ENCODE measurements at regions not wholly inside any gene's neighbourhood (a gene's known extent, or its start where the extent isn't known, plus 50 kb on each side); places are given as distances from the start of the nearest gene placed in this dataset.

- peak; percentile 77 for DNase-seq (ENCODE audit: low read depth)
Measured at GRCh38 chr11:130672911-130673310, 224.5 kb downstream of the ADAMTS15 start.

DNA sequence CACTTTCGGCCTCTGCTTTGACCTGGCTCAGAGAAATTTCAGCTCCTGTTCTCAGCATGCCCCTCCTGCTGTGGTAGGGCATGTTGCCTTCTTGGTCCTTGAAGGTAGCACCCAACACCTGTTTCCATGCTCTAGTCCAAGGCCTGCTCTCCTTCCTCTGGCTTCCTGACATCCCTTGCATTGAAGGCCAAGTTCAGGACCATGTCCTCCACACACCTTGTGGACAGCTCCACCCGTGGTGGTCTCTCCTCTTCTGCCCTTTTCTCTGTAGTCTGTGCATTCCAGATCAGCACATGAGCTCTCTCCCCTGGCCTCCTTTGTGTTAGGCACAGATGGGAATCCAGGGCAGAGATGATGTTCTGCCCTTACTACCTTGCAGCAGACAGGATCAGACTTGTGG, 225.3 kb downstream of the ADAMTS15 start:
- DNase-seq (ENCODE audit: low read depth): peak; percentile 29

- peak; percentile 60 for DNase-seq (ENCODE audit: low read depth)
Measured at GRCh38 chr11:130674686-130675308, 226.4 kb downstream of the ADAMTS15 start.

GRCh38 chr11:130675371-130675821, 227.0 kb downstream of the ADAMTS15 start:
- peak; percentile 60 for DNase-seq (ENCODE audit: low read depth)

GRCh38 chr11:130675917-130676316, 227.5 kb downstream of the ADAMTS15 start:
- DNase-seq (ENCODE audit: low read depth): no peak

DNA sequence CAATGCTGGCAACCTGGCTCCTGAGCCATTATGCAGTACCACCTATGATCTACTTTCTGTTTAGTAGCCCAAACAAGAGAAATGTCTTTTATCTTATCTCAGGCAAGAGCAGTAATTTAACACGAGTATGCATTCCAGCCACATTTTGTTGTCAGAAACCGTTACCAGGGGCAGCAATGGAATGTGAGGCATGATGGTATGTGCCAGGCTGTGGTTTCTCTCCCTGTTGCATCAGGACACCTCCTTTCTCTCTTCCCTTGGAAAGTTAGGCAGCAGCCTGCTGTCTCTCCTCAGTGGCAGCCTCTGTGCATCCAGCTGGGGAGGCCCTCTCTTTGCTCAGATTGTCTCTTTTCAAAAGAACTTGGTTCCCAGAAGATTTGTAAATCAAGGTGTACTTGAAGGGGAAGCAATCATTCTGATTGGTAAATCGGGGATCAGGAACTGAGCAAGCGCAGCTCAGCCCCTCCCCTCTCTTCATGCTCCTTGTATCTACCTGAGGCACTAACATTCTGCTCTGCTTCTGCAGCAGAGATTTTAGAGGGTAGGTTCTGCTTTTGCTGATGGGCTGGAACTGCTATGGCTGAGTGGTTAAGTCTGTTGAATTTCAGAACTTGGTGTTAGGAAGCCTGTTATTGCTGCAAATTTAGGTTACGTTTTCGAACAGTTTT, 229.2 kb downstream of the ADAMTS15 start:
- DNase-seq (ENCODE audit: low read depth): peak; percentile 99

DNA sequence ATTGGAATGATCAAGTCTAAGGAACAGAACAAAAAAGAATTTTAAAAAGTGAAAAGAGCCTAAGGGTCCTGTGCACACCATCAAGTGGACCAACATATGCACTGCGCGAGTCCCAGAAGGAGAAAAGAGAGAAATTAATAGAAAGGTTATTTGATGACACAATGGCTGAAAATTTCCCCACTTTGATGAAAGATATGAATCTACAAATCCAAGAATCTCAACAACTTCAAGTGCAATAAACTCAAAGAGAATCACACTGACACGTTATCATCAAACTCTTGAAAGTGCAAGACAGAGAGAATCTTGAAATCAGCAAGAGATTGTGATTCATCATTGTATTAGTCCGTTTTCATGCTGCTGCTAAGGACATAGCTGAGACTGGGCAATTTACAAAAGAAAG, 230.8 kb downstream of the ADAMTS15 start:
- no peak for DNase-seq (ENCODE audit: low read depth)

GRCh38 chr11:130682471-130682870, 233.8 kb downstream of the SNX19 start:
- DNase-seq (ENCODE audit: low read depth): peak; percentile 43

DNA sequence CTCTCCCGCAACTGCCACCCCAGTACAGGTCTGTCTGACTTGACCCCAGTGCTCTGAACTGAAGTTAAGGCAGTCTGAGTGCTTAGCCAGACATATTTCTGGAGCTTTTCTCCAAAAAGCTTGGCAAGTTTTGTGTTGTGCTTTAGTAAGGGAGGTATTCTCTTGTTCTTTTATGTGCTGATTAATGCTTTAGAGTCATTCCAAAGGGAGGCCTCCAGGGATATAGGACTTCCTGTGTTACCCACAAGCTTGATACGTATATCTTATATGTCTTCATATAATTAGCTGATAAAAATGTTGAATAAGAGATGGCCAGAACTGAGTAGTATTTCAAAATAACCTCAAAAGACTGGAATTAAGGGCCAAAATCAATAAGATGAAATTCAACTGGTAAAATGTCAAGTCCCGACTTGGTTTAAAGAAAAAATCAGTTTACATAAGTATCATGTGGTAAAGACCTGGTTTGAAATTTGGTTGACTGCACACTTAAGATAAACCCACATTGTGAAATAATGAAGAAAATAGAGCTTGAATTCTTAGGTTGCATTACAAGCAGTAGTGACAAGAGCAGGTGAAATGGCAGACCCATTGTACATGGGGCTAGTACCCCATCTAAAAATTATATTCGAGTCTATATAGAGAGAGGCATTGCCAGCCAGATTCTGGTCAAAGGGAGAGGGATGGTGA, 226.9 kb downstream of the SNX19 start:
- no peak for DNase-seq (ENCODE audit: low read depth)

- no peak for DNase-seq (ENCODE audit: low read depth)
Measured at GRCh38 chr11:130691581-130691980, 224.7 kb downstream of the SNX19 start.

DNA sequence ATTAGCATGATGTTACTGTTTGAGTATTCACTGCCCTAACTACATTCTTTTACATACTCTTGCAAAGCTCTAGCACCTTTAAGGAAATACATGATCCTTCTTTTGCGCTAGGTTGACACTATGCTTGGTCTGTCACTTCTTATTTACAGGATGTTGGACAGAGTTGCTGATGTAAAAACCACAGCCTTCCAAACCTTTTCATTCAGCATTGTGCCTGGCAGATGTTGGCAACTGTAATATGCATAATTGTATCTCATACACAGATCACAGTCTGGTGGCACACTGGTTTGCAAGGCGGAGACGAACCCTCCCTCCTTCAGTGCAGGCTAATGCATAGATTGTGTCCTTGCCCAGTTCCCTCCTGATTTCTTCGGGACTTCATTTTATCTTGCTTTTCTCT, 224.1 kb downstream of the SNX19 start:
- no peak for DNase-seq (ENCODE audit: low read depth)

DNA sequence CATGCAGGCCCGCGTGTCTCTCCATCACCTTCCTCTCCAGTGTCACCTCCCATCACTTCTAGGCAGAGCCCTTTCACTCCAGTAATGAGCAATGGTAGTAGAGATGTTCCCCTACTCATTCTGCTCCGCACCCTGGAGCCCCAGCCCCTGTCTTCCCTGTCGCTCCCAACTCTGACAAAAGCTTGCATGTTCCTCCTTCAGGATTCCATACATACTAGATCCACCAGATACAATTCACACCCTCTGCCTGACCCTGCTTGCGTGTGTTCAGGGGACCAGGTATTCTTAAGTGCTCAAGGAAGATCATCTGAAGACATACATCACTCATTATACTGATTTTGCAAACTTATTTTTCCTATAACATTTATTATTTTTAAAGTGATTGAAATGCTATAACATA, 222.7 kb downstream of the SNX19 start:
- DNase-seq (ENCODE audit: low read depth): no peak

- no peak for DNase-seq (ENCODE audit: low read depth)
Measured at GRCh38 chr11:130694488-130695045, 221.7 kb downstream of the SNX19 start.

DNA sequence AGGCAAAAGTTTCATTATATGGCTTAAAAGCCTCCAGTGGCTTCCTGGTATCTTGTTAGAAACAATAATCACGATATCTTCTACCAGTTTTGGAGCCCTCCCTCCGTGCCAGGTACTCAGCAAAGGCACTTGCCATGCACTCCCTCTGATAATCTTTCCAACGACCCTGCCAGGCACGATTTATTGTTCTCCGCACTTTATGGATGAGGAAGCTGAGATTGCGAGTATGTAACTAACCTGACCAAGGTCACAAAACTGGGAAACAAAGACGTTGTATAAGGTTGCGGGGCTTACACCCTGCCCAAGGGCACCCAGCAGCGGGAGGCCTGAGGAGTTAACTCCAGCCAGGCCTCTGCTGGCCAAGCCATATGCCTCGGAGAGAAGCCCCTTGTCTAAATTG, 218.1 kb downstream of the SNX19 start:
- DNase-seq (ENCODE audit: low read depth): no peak

DNA sequence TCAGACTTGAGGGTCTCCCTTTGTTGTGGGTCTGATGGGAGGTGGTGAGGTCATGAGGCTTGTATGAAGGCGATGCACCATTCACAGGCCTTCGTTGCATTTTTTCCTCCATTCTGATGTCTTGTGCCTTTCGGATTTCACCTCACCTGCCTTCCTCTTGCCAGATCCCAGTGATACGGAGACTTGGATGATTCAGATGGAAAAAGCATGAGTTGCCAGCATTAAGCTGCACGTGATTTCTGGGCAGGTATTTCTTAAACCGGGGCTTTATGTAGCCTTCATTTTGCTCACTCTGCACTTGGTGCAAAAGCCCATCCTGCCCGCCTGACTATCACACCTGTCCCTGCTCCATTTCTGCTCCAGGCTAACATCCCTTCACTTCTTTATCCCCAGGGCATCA, 216.7 kb downstream of the SNX19 start:
- no peak for DNase-seq (ENCODE audit: low read depth)

GRCh38 chr11:130700092-130700491, 216.2 kb downstream of the SNX19 start:
- DNase-seq (ENCODE audit: low read depth): no peak

- DNase-seq (ENCODE audit: low read depth): no peak
Measured at GRCh38 chr11:130703489-130704190, 212.6 kb downstream of the SNX19 start.

DNA sequence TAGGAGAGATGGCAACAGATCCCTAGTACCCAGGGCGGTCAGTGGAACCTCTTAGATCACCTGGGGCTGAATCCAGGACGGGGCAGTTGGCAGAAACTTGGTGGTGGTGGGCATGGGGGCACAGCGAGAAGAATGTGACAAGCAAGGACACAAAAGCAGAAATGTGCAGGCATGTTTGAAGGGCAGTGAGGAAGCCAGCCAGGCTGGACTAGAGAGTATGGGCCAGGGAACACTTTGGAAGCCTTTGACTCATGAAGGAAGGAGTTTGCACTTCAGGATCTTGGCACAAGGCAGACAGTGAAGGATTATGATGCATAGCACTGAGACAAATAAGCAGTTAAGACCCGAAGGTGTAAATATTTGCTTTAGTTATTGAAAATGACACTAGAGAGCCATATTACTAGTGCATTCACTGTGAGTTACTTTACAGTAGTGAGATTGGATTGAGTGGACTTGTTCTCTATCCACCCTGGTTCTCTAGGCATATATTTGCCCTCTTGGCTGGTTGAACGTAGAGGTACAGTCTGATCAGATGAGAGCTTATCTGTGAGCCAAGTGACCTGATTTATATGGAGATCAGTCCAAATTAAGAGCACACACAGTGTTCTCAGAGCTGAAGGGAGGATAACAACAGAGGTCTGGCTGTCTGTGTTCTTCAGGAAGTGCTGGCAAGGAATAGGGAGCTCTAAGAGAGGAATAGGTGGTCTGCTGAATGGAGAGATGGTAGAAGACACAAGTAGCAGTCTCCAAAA, 210.4 kb downstream of the SNX19 start:
- DNase-seq (ENCODE audit: low read depth): peak; percentile 13

DNA sequence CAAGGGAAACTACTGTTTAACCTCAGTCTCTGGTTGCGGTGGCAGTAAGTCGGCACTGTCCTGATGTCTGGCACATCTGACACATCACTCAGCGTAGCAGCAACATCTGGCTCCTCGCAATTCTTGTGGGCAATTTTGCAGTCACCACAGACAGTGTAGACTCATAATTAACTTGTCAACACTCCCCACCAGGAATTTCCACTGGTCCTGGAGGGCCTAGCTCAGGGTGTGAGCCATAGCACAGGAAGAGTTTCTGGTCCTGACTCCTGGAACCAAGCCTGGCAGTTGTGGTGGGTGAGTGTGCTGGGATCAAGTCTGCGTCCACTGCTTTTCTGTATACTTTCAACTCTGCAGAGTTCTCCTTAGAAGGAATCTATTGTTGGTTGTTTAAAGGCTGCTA, 209.7 kb downstream of the SNX19 start:
- peak; percentile 70 for DNase-seq (ENCODE audit: low read depth)

DNA sequence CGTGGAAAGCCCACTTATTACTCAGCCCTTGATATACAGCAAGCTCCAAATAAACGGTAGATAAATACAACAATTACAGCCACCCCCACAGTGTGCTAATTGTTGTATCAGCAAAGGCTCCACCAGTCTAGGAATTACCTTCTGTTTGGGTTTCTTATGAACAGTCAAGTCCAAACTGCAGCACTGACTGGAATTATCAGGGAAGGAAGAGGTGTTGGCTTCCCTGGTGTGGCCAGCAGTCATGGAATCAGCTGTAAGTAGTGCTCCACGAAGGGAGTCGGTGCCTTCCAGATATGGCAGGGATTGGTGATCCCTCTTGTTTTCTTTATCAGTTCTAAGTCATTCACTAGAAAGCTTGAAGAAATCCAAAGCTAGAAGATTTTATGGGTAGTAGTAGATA, 209.1 kb downstream of the SNX19 start:
- DNase-seq (ENCODE audit: low read depth): no peak

GRCh38 chr11:130709531-130709930, 206.7 kb downstream of the SNX19 start:
- no peak for DNase-seq (ENCODE audit: low read depth)

Data from M059J (cell line).